Stomach smooth muscle (tissue), 2 donors: ENCODE measurements at regions not wholly inside any gene's neighbourhood (a gene's known extent, or its start where the extent isn't known, plus 50 kb on each side); places are given as distances from the start of the nearest gene placed in this dataset.
"Not testable (repeated sequence)": the region's sequence is repeated elsewhere in the genome, so short reads cannot be mapped to it uniquely, and the experiment has no call there.

Source experiments
- H3K27ac ChIP-seq: one replicate; pipeline ENCODE4 v1.7.0; 2013; ENCODE audit warnings: mild to moderate bottlenecking, low read length, inconsistent platforms
- H3K27me3 ChIP-seq, 2 donors: one replicate each; pipeline ENCODE4 v1.7.0; 2013; ENCODE audit warnings: low read length in 2 of 2; ENCODE audit not compliant: insufficient read depth in 2 of 2, control insufficient read depth in 1 of 2
- H3K36me3 ChIP-seq, 2 donors: one replicate each; pipeline ENCODE4 v1.7.0; 2013; ENCODE audit warnings: low read length in 2 of 2; ENCODE audit not compliant: control insufficient read depth in 2 of 2, insufficient read depth in 2 of 2
- H3K4me1 ChIP-seq: one replicate; pipeline ENCODE4 v1.7.0; 2013; ENCODE audit warnings: low read length; ENCODE audit not compliant: control insufficient read depth, insufficient read depth
- H3K4me3 ChIP-seq, 2 donors: one replicate each; pipeline ENCODE4 v1.7.0; 2013; ENCODE audit warnings: low read length in 2 of 2
- H3K9ac ChIP-seq, 2 donors: one replicate each; pipeline ENCODE4 v1.7.0; 2013; ENCODE audit warnings: low read length in 2 of 2, mild to moderate bottlenecking in 1 of 2
- H3K9me3 ChIP-seq, 2 donors: one replicate each; pipeline ENCODE4 v1.7.0; 2013; ENCODE audit warnings: low read length in 2 of 2; ENCODE audit not compliant: control insufficient read depth in 2 of 2
- donor health status: healthy.
- donor health status: Pancreatic carcinoma.

GRCh38 chr13:21910546-21910945 is 239.7 kb downstream of the FGF9 start:
- no peak overlapping the region for H3K4me3 ChIP-seq
- no peak overlapping the region for H3K27ac ChIP-seq
- H3K9ac ChIP-seq, result no peak overlapping the region
- no peaks in the 10 kb centered on the region for H3K9me3 ChIP-seq
- no peaks in the 10 kb centered on the region for H3K4me1 ChIP-seq
- peaks cover 0 to 2% of the 10 kb centered on the region in 2 donors for H3K27me3 ChIP-seq
- no peaks in the 10 kb centered on the region for H3K36me3 ChIP-seq

GRCh38 chr13:21911646-21912298 is 240.9 kb downstream of the FGF9 start:
- no peaks in the 10 kb centered on the region for H3K9me3 ChIP-seq
- no peaks in the 10 kb centered on the region for H3K4me1 ChIP-seq
- H3K36me3 ChIP-seq, result no peaks in the 10 kb centered on the region
- H3K9ac ChIP-seq, result no peak overlapping the region
- no peak overlapping the region for H3K4me3 ChIP-seq
- H3K27me3 ChIP-seq, result peaks cover 0 to 2% of the 10 kb centered on the region in 2 donors
- no peak overlapping the region for H3K27ac ChIP-seq

GRCh38 chr13:21913010-21913409 is 242.1 kb downstream of the FGF9 start:
- Histone ChIP-seq H3K36me3 (no peaks in the 10 kb centered on the region), H3K27ac (no peak overlapping the region), H3K9me3 (no peaks in the 10 kb centered on the region), H3K4me3 (no peak overlapping the region), H3K27me3 (peaks cover 0 to 2% of the 10 kb centered on the region in 2 donors), H3K9ac (no peak overlapping the region), H3K4me1 (no peaks in the 10 kb centered on the region)

- no peaks in the 10 kb centered on the region for H3K36me3 ChIP-seq
- H3K27me3 ChIP-seq, result peaks cover 0 to 3% of the 10 kb centered on the region in 2 donors
- H3K9ac ChIP-seq, result no peak overlapping the region
- H3K4me3 ChIP-seq, result no peak overlapping the region
- no peak overlapping the region for H3K27ac ChIP-seq
- no peaks in the 10 kb centered on the region for H3K4me1 ChIP-seq
- H3K9me3 ChIP-seq, result no peaks in the 10 kb centered on the region
Measured at GRCh38 chr13:21917086-21918015, 246.5 kb downstream of the FGF9 start.

- not testable (repeated sequence) for H3K9ac ChIP-seq, H3K27me3 ChIP-seq, H3K4me3 ChIP-seq, H3K36me3 ChIP-seq, H3K9me3 ChIP-seq, H3K27ac ChIP-seq, H3K4me1 ChIP-seq
Measured at GRCh38 chr13:21920802-21921201, 249.9 kb downstream of the FGF9 start.

- H3K27me3 ChIP-seq, result no peaks in the 10 kb centered on the region
- no peak overlapping the region for H3K27ac ChIP-seq
- H3K9ac ChIP-seq, result no peak overlapping the region
- H3K36me3 ChIP-seq, result no peaks in the 10 kb centered on the region
- no peaks in the 10 kb centered on the region for H3K9me3 ChIP-seq
- no peak overlapping the region for H3K4me3 ChIP-seq
- no peaks in the 10 kb centered on the region for H3K4me1 ChIP-seq
Measured at GRCh38 chr13:21924958-21925357, 254.1 kb downstream of the FGF9 start.

- Histone ChIP-seq H3K9ac (no peak overlapping the region), H3K36me3 (no peaks in the 10 kb centered on the region), H3K27ac (no peak overlapping the region), H3K9me3 (no peaks in the 10 kb centered on the region), H3K27me3 (no peaks in the 10 kb centered on the region), H3K4me3 (no peak overlapping the region), H3K4me1 (no peaks in the 10 kb centered on the region)
Measured at GRCh38 chr13:21925720-21926119, 254.8 kb downstream of the FGF9 start.

- Histone ChIP-seq H3K36me3 (no peaks in the 10 kb centered on the region), H3K27ac (no peak overlapping the region), H3K9ac (no peak overlapping the region), H3K27me3 (no peaks in the 10 kb centered on the region), H3K9me3 (no peaks in the 10 kb centered on the region), H3K4me3 (no peak overlapping the region), H3K4me1 (no peaks in the 10 kb centered on the region)
Measured at GRCh38 chr13:21929400-21929799, 258.5 kb downstream of the FGF9 start.

- H3K9ac ChIP-seq, result no peak overlapping the region
- H3K4me3 ChIP-seq, result no peak overlapping the region
- H3K27me3 ChIP-seq, result no peaks in the 10 kb centered on the region
- no peaks in the 10 kb centered on the region for H3K4me1 ChIP-seq
- H3K36me3 ChIP-seq, result no peaks in the 10 kb centered on the region
- H3K27ac ChIP-seq, result no peak overlapping the region
- no peaks in the 10 kb centered on the region for H3K9me3 ChIP-seq
Measured at GRCh38 chr13:21930536-21930935, 259.7 kb downstream of the FGF9 start.

GRCh38 chr13:21932578-21932977 is 261.7 kb downstream of the FGF9 start:
- no peak overlapping the region for H3K27ac ChIP-seq
- H3K9ac ChIP-seq, result no peak overlapping the region
- H3K27me3 ChIP-seq, result no peaks in the 10 kb centered on the region
- H3K4me1 ChIP-seq, result no peaks in the 10 kb centered on the region
- no peaks in the 10 kb centered on the region for H3K9me3 ChIP-seq
- H3K4me3 ChIP-seq, result no peak overlapping the region
- H3K36me3 ChIP-seq, result no peaks in the 10 kb centered on the region

- H3K4me3 ChIP-seq, result no peak overlapping the region
- H3K27ac ChIP-seq, result no peak overlapping the region
- no peaks in the 10 kb centered on the region for H3K36me3 ChIP-seq
- H3K4me1 ChIP-seq, result no peaks in the 10 kb centered on the region
- H3K9me3 ChIP-seq, result no peaks in the 10 kb centered on the region
- H3K9ac ChIP-seq, result no peak overlapping the region
- H3K27me3 ChIP-seq, result no peaks in the 10 kb centered on the region
Measured at GRCh38 chr13:21932996-21933395, 262.1 kb downstream of the FGF9 start.
